Calu3 (cell line): ENCODE measurements at regions not wholly inside any gene's neighbourhood (a gene's known extent, or its start where the extent isn't known, plus 50 kb on each side); places are given as distances from the start of the nearest gene placed in this dataset.

ENCODE experiments used
- BruUV-seq: library from RNA; stranded (reverse); fragments of 400-500 nt; replicated peaks from 2 replicates; lab custom pipeline; 2021; lab: Mats Ljungman, UMichigan
- CTCF ChIA-PET: fragments of 300-600 bp; sonication (Branson Sonifier 250); formaldehyde crosslinking; loops from one replicate; lab custom pipeline; 2022; ENCODE audit warnings: antibody characterized with exemption; lab: Charles Lee
- DNase-seq: peaks from one replicate; pipeline ENCODE4 v3.0.0; 2022
- H3K27ac Mint-ChIP-seq: one replicate; pipeline ENCODE4 v1.8.0; 2022; ENCODE audit warnings: mixed read lengths; ENCODE audit not compliant: unreplicated experiment
- H3K27me3 Mint-ChIP-seq: one replicate; pipeline ENCODE4 v1.8.0; 2022; ENCODE audit warnings: mixed read lengths; ENCODE audit not compliant: unreplicated experiment
- H3K36me3 Mint-ChIP-seq: one replicate; pipeline ENCODE4 v1.8.0; 2022; ENCODE audit warnings: mild to moderate bottlenecking, moderate library complexity, mixed read lengths; ENCODE audit not compliant: insufficient read depth, unreplicated experiment
- H3K4me1 Mint-ChIP-seq: one replicate; pipeline ENCODE4 v1.8.0; 2022; ENCODE audit warnings: mild to moderate bottlenecking, low read depth, mixed read lengths; ENCODE audit not compliant: unreplicated experiment
- H3K4me3 Mint-ChIP-seq: one replicate; pipeline ENCODE4 v1.8.0; 2022; ENCODE audit warnings: mild to moderate bottlenecking, low read depth, moderate library complexity, mixed read lengths; ENCODE audit not compliant: unreplicated experiment
- H3K9me3 Mint-ChIP-seq: one replicate; pipeline ENCODE4 v1.8.0; 2022; ENCODE audit warnings: low read depth, mixed read lengths; ENCODE audit not compliant: unreplicated experiment
- intact Hi-C: fragments of 100-400 bp; cut with micrococcal nuclease; formaldehyde crosslinking; loops from one replicate; pipeline ENCODE4 v1.10.0; 2022; ENCODE audit not compliant: unreplicated experiment
- TF ChIP-seq, protein P1 (sequence below): fragments of 200-600 bp; IDR thresholded peaks from one replicate; pipeline ENCODE4 v1.8.0; 2022; ENCODE audit warnings: antibody characterized with exemption; ENCODE audit not compliant: unreplicated experiment

DNA sequence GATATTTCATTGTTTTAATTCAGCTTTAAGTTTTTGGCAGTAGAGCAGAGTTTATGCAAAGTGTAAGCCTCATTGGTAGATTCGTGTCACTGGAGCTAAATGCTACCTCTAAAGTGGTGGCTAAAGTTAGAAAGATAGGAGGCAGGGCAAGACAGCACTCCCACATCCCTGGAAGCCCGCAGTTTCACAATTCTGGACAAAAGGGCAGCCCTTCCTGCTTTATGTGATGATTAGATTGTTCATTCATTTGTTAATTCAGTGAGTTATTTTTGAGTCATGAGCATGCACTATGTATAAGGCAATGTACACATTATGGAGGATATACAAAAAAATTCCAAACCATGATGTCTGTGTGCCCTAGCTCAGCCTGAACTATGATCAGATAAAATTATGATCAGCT is 52.1 kb upstream of the EIF3M start:
- no TSS peak for BruUV-seq
- intact Hi-C loops, result no loop called here
- H3K27me3 Mint-ChIP-seq, result no peaks in the 10 kb centered on the region
- no peak overlapping the region for H3K4me3 Mint-ChIP-seq
- TF ChIP-seq, protein P1, sequence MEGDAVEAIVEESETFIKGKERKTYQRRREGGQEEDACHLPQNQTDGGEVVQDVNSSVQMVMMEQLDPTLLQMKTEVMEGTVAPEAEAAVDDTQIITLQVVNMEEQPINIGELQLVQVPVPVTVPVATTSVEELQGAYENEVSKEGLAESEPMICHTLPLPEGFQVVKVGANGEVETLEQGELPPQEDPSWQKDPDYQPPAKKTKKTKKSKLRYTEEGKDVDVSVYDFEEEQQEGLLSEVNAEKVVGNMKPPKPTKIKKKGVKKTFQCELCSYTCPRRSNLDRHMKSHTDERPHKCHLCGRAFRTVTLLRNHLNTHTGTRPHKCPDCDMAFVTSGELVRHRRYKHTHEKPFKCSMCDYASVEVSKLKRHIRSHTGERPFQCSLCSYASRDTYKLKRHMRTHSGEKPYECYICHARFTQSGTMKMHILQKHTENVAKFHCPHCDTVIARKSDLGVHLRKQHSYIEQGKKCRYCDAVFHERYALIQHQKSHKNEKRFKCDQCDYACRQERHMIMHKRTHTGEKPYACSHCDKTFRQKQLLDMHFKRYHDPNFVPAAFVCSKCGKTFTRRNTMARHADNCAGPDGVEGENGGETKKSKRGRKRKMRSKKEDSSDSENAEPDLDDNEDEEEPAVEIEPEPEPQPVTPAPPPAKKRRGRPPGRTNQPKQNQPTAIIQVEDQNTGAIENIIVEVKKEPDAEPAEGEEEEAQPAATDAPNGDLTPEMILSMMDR, result no peak
- DNase-seq, result no peak
- CTCF ChIA-PET, result no interaction called here
- no peaks in the 10 kb centered on the region for H3K36me3 Mint-ChIP-seq
- H3K9me3 Mint-ChIP-seq, result no peaks in the 10 kb centered on the region
- no peaks in the 10 kb centered on the region for H3K4me1 Mint-ChIP-seq
- H3K27ac Mint-ChIP-seq, result no peak overlapping the region

DNA sequence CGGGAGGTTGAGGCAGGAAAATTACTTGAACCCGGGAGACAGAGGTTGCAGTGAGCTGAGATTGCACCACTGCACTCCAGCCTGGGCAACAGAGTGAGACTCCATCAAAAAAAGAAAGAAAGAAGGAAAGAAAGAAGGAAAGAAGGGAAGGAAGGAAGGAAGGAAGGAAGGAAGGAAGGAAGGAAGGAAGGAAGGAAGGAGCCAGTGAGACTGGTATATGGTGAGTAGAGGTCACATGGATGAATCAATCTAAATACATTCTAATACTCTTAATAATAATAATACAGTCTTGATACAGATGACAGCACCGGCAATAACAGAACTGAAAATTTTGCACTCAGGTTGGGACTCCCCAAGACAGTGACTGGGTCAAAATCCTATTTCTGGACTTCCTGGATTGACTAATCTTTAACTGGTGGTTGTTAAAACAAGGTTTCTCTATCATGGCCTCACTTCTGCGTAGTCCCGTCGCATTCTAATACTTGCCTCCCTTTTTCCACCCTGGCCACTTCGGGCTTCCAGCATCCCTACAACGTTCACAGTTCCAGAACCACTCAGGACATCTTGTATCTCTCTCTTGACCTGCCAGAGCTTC is 53.5 kb upstream of the EIF3M start:
- intact Hi-C loops, result no loop called here
- no peak for DNase-seq
- no peaks in the 10 kb centered on the region for H3K4me1 Mint-ChIP-seq
- H3K4me3 Mint-ChIP-seq, result no peak overlapping the region
- no peak overlapping the region for H3K27ac Mint-ChIP-seq
- H3K9me3 Mint-ChIP-seq, result no peaks in the 10 kb centered on the region
- BruUV-seq, result no TSS peak
- CTCF ChIA-PET, result no interaction called here
- H3K27me3 Mint-ChIP-seq, result no peaks in the 10 kb centered on the region
- TF ChIP-seq, protein P1, result no peak
- no peaks in the 10 kb centered on the region for H3K36me3 Mint-ChIP-seq

DNA sequence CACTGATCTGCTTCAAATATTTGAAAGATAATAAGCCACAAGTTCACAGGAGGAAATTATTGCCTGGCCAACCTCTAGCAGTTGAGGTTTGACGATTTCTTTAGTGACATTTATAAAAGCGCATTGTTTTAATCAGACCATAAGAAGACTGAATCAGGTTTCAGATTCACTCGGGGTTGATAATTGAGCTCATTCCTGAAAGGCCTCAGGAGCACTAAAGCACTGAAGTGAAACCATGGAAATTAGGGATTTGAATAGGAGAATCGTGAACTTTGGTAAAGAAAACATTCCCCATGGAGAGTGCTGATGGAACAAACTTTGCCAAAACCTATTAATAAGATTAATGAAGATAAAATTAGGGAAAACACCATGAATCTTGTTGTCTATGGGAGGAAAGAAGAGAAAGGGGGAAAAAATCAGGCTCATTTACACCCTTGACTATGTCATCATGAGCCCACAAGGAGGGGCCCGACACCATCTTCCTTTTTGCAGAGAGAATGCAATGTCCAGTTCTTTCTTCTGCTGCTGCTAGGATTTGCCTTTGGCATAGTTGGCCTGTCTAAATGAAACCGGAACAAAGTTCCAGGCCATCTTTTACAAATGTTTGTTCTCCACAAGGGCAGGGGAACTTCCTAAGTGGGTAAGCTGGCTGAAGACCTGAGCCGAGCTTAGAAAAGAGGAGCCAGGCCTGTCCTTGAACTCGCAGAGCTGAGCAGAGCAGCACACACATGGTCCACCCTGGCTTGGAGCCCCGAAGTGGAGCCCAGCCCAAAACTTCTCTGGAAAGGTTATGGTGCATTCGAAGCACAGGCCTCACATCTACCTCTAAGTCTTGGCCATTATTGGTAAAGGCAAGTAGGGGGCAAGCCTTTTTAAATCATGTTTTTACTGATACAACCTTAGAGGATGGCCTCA is 56.1 kb upstream of the EIF3M start:
- Mint-ChIP-seq H3K9me3 (peaks cover 2% of the 10 kb centered on the region), H3K4me1 (no peaks in the 10 kb centered on the region), H3K36me3 (no peaks in the 10 kb centered on the region), H3K4me3 (no peak overlapping the region), H3K27ac (no peak overlapping the region), H3K27me3 (no peaks in the 10 kb centered on the region)
- intact Hi-C loops, result no loop called here
- DNase-seq, result no peak
- no TSS peak for BruUV-seq
- CTCF ChIA-PET, result no interaction called here
- TF ChIP-seq, protein P1, result no peak

DNA sequence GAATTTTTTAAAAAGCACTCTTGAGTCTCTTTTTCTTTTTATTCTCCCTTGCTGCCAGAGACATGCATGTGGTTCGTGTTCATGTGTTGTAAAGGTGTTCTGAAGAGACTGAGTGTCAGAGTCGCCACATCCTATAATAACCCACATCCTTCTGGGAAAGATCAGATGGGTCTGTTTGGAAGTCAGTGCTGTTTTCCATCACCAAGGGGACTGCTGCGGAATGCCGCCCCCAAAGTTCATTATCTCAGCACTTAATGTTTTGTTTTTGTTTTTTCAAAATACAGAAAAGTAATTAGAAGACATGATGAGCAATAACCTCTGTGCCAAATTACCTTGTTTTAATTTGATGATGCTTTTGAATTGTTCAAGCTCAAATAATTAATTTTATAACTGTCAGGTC is 56.9 kb upstream of the EIF3M start:
- no peak overlapping the region for H3K4me3 Mint-ChIP-seq
- no peaks in the 10 kb centered on the region for H3K27me3 Mint-ChIP-seq
- peaks cover 2% of the 10 kb centered on the region for H3K9me3 Mint-ChIP-seq
- CTCF ChIA-PET, result no interaction called here
- TF ChIP-seq, protein P1, result no peak
- H3K36me3 Mint-ChIP-seq, result no peaks in the 10 kb centered on the region
- intact Hi-C loops, result no loop called here
- H3K4me1 Mint-ChIP-seq, result no peaks in the 10 kb centered on the region
- DNase-seq, result no peak
- no peak overlapping the region for H3K27ac Mint-ChIP-seq
- BruUV-seq, result no TSS peak
